ENCODE measurements at regions not wholly inside any gene's neighbourhood (a gene's known extent, or its start where the extent isn't known, plus 50 kb on each side); places are given as distances from the start of the nearest gene placed in this dataset.

- TF ChIP-seq MAX (IDR thresholded peaks at IDR 0.05), result no peak
- no peak for TF ChIP-seq REST (IDR thresholded peaks at IDR 0.05)
- TF ChIP-seq TAF1 (conservative IDR thresholded peaks at IDR 0.05), result no peak
- TF ChIP-seq CTCF (IDR thresholded peaks at IDR 0.05; ENCODE audit: low read depth, low read length, missing input control), result no peak
- TF ChIP-seq RAD21 (IDR thresholded peaks at IDR 0.05), result no peak
- TF ChIP-seq YY1 (IDR thresholded peaks at IDR 0.05), result no peak
- no peak for TF ChIP-seq EGR1 (IDR thresholded peaks at IDR 0.05; ENCODE audit: low read depth in 2 of 2)
- no peak for TF ChIP-seq HNF4G (IDR thresholded peaks at IDR 0.05)
- TF ChIP-seq SP1 (IDR thresholded peaks at IDR 0.05), result no peak
- no peak for TF ChIP-seq RXRA (IDR thresholded peaks at IDR 0.05)
- TF ChIP-seq GABPA (IDR thresholded peaks at IDR 0.05 in 1 of 2, conservative IDR thresholded peaks at IDR 0.05 in 1 of 2), result no peak
These were observed 102.2 kb upstream of the NANOS1 start for GRCh38 chr10:118927321-118927720.
